ENCODE measurements at regions not wholly inside any gene's neighbourhood (a gene's known extent, or its start where the extent isn't known, plus 50 kb on each side); places are given as distances from the start of the nearest gene placed in this dataset.
"Not testable (repeated sequence)": the region's sequence is repeated elsewhere in the genome, so short reads cannot be mapped to it uniquely, and the experiment has no call there.

DNA sequence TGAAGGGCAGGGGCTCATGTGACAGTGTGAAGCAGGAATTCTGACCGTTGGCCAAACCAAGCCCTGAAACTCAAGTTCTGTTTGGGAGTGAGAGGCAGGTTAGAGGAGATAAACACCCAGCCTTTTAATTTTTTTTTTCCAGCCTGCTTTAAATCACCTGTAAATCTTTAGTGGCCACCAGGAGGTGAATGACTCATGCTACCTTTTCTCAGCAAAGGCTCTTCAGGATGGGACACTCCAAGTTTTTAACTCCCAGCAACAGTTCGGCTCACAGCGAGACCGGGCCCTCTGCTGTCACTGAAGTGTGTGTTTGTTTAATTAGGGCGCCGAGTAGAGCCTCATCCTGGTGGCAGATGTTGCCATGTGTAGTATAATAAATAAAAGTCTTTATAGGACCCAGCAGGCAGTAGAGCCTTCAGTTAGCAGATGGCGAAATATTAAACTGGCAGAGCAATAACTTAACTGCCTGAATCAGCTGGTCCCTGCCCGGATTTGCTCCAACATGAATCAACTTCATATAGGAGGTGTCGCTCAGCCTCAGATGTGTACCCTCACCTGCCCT lies 180.3 kb downstream of the NPIPA7 start:
- DNase-seq (ENCODE audit: low spot score in 2 of 2); FAIRE-seq: not testable (repeated sequence)

- FAIRE-seq; DNase-seq (ENCODE audit: low spot score in 2 of 2): not testable (repeated sequence)
These were observed 182.6 kb downstream of the NPIPA7 start for GRCh38 chr16:16561532-16561931.

DNA sequence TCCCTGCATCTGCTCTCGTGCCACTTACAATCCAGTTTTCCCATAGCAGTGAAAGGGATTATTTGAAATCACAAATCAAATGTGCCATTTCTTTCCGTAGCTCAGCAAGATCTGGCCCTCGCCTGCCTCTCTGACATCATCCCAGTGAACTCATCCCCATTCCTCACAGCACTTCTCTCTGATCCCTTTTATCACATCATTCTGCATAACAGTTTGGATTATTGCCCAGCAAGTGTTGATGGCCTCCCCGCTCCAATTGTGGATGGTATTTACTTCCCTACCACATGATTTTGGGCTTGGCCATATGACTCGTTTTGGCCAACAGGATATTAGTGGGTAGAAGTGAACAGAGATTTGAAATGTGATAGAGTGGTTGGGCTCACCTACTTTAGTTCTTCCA lies 185.0 kb downstream of the NPIPA7 start:
- DNase-seq (ENCODE audit: low spot score in 2 of 2); FAIRE-seq: not testable (repeated sequence)

GRCh38 chr16:16565326-16565725 lies 186.4 kb downstream of the NPIPA7 start:
- not testable (repeated sequence) for FAIRE-seq; DNase-seq (ENCODE audit: low spot score in 2 of 2)

DNA sequence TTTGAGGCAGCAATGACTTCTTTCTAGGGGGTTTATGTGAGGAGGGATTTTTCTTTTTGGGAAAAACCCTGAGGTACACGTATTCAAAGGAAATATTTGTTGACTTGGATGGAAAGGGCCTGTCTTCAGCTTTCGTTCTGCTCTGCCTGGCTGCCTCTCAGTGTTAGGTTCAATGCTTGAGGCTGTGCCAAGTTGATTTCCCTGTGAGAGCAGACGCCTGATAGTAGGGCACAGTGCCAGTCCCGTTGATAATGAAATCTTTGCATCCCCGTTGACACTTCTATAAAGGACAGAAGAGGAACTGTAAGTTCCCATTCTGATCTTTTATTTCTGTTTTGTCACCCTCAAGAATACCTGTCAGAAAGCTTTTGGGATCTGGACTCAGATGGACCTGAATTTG lies 191.1 kb downstream of the NPIPA7 start:
- not testable (repeated sequence) for DNase-seq (ENCODE audit: low spot score in 2 of 2); FAIRE-seq

DNA sequence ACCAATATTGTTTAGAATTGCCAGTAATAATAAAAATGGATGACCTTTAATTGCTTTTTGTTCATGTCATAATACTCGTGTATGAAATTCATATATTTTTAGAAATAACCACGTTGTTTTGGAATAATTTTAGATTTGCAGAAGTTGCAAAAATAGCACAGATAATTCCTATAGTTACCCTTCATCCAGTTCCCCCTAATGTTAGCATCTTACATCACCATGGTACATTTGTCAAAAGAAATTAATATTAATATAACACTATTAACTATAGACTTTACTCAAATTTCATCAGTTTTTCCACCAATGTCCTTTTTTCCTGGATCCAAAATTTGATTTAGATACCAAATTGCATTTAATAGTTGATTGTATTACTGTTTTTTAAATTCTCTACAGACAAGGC lies 191.9 kb downstream of the NPIPA7 start:
- not testable (repeated sequence) for FAIRE-seq

GRCh38 chr16:16572130-16572774 lies 193.3 kb downstream of the NPIPA7 start:
- not testable (repeated sequence) for FAIRE-seq; DNase-seq (ENCODE audit: low spot score in 2 of 2)

More for the DNA sequence above, 191.9 kb downstream of the NPIPA7 start:
- not testable (repeated sequence) for DNase-seq (ENCODE audit: low spot score in 2 of 2)

- DNase-seq (ENCODE audit: low spot score in 2 of 2); FAIRE-seq: not testable (repeated sequence)
These were observed 198.1 kb downstream of the NPIPA7 start for GRCh38 chr16:16577062-16577461.

DNA sequence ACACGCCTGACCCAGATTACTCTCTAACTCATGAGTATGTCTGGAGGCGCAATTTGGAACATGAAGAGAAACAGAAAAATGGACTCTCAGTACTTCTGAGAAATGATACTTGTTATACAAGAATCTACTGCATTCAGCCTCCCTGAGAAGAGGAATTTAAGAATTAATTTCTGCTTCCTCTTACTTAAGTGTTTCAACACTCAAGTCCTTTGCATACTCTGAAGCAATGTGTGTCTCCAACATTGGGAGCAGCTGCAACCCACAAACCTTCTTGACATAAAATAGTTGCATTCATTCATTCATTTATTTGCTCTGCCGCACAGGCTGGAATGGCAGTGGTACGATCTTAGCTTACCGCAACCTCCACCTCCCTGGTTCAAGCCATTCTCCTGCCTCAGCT lies 199.8 kb downstream of the NPIPA7 start:
- FAIRE-seq: no peak
- DNase-seq (ENCODE audit: low spot score in 2 of 2): no peak

- FAIRE-seq; DNase-seq (ENCODE audit: low spot score in 2 of 2): not testable (repeated sequence)
These were observed 204.0 kb downstream of the NPIPA7 start for GRCh38 chr16:16582916-16583315.

- not testable (repeated sequence) for DNase-seq (ENCODE audit: low spot score in 2 of 2); FAIRE-seq
These were observed 207.2 kb downstream of the NPIPA7 start for GRCh38 chr16:16586073-16586651.

DNA sequence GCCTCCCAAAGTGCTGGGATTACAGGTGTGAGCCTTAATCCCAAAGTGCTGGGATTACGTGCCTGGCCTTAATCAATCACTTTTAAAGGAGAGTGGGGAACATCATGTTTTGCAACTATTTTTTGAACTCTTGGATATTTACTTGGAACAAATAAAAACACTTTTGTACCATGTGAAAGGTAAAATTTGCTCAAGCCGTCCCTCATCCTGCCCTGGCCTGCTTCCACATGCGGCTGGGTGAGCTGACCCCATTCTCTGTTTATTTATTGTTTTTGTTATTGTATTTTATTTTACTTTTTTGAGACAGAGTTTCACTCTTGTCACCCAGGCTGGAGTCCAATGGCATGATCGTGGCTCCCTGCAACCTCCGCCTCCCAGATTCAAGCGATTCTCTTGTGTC lies 208.0 kb downstream of the NPIPA7 start:
- not testable (repeated sequence) for FAIRE-seq; DNase-seq (ENCODE audit: low spot score in 2 of 2)

DNA sequence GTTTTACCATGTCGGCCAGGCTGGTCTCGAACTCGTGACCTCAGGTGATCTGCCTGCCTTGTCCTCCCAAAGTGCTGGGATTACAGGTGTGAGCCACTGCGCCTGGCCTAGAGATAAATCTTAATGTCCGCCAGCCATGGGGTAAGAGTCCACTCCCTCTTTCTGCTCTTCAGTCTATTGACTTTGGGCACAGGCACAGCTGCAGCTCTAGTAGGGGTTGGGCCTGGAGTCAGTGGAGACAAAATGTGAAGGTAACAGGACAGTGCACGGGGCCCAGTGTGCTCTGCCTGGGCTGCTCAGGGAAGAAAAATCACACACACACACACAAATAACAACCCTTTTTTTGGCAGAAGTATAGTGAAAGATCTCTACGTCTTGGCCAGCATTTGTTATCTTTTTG lies 209.5 kb downstream of the NPIPA7 start:
- FAIRE-seq; DNase-seq (ENCODE audit: low spot score in 2 of 2): not testable (repeated sequence)

GRCh38 chr16:16590654-16591318 lies 211.8 kb downstream of the NPIPA7 start:
- not testable (repeated sequence) for FAIRE-seq; DNase-seq (ENCODE audit: low spot score in 2 of 2)

DNA sequence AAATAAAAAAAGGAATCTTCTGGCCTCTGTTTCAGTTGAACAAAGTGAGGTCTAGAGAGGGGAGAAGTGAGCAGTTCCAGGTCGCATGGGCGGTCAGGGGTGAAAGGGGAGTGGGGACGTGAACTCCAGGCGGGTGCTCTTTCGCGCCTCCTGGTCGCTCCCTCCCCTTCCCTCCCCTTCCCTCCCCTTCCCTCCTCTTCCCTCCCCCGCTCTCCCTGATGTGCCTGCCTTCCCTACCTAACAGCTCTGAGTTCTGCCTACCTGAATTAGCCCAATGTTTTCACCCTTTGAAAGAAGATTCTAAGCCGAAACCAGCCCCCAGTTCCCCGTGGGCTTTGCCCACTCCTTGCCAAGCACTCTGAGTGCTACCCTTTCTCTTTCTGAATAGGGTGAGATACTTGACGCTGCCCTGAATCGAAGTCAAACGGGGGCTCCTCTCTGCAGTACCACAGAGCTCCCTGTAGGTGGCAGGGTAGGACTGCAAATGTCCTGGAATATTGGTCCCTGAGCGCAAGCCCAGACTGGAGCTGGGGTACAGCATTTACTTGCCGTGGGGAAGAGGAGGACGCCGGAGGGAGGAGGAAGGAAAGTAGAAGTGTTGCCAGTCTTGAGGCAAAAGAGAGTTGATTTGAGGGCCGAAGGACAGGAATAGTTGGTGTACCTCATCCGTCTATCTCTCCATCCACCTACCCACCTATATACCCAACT lies 214.4 kb downstream of the NPIPA7 start:
- not testable (repeated sequence) for DNase-seq (ENCODE audit: low spot score in 2 of 2); FAIRE-seq

GRCh38 chr16:16595029-16595718 lies 216.2 kb downstream of the NPIPA7 start:
- not testable (repeated sequence) for DNase-seq (ENCODE audit: low spot score in 2 of 2); FAIRE-seq

DNA sequence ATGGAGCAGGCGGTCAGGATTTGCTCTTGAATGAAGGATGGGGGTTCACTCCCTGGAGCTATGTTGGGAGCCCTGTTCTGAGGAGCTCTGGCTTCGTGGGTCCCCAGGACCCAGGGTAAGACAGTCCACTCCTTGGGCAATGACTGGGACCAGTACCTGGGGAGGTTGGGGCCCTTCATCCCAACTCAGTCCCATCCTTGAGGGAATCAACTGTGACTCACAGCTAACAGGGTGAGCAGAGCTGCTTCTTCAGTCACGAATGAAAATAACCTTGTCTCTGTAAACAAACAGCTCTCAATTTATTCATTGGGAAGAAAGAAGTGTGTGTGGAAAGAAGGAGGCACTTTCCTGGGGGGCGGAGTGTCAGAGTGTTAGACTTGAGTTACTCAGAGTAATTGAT lies 222.3 kb downstream of the NPIPA7 start:
- DNase-seq (ENCODE audit: low spot score in 2 of 2); FAIRE-seq: not testable (repeated sequence)

- not testable (repeated sequence) for FAIRE-seq; DNase-seq (ENCODE audit: low spot score in 2 of 2)
These were observed 228.6 kb downstream of the NPIPA7 start for GRCh38 chr16:16607401-16608082.

DNA sequence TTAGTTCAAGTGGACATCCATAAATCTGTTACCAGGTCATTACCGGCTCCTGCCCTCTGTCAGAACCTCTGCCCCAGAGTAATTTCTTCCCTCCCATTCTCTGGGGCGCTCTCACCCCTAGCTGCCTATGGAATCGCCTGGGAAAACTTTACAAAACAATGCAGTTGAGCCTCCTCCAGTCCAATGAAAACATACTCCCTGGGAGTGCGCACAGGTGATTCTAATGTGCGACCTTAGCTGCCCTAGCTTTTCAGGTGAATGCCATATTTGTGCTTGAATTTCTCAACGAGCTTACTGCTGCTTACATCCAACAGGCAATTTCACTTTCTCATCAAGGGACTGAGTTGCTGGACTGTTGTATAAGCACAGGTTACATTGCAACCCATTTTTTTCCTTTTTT lies 230.7 kb downstream of the NPIPA7 start:
- FAIRE-seq; DNase-seq (ENCODE audit: low spot score in 2 of 2): not testable (repeated sequence)
